ENCODE measurements at regions not wholly inside any gene's neighbourhood (a gene's known extent, or its start where the extent isn't known, plus 50 kb on each side); places are given as distances from the start of the nearest gene placed in this dataset.

DNA sequence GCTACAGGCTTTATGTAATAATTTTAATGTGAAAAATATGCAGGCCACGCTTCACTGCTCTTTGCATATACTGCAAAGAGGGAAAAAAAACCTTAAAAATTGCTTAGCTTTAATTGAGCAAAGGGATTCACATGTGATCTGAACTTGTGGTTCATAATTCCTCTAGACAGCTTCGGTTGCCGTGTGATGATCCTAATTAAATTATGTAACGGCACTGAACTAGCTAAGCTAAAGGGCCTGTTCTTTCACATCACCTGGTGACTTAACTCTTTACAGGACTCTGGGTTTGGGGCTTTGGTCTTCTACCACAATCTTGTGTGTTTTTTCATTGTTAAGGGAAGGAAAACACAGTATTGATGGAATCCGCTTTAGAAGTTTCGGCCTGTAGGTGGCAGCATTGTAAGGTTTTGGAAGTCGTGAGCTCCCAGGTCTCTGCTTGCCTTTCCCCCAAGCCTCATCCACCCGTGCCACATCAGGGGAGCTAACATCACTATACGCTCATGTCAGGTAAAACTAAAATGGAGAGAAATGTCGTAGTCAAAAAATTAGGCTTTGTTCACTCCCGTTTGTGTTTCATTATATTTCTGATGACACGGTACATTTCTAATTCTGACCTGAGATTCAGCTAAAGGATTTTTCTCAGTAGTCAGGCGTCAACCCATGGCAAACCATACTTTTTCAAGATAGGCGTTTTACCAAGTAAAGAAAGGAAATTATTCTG is 205.6 kb upstream of the DPH6 start:
- WGBS (ENCODE audit: extremely low coverage, insufficient read length, low lambda C conversion rate), result no CpG with 5 or more reads among the region's 14 CpGs
- H3K27ac Mint-ChIP-seq, result no peak overlapping the region
- H2BK12ac ChIP-seq (ENCODE audit: insufficient read length, low read depth, low read length), result no peak overlapping the region

More for the DNA sequence above, 205.6 kb upstream of the DPH6 start:
- no peak overlapping the region for H2BK15ac ChIP-seq (ENCODE audit: low read depth, low read length)
- no peaks in the 10 kb centered on the region for H3K9me3 Mint-ChIP-seq
- no peak overlapping the region for H3K18ac ChIP-seq (ENCODE audit: insufficient read length, low read depth, low read length)
- H3K56ac ChIP-seq (ENCODE audit: insufficient read length, low read depth, low read length), result no peak overlapping the region
- peak; percentile 77 for DNase-seq
- no peak overlapping the region for H3T11ph ChIP-seq (ENCODE audit: low read length)
- no peak overlapping the region for H4K8ac ChIP-seq (replicated peaks; ENCODE audit: insufficient read length, low read depth, low read length)
- H4K5ac ChIP-seq (ENCODE audit: insufficient read length, low read depth, low read length), result no peak overlapping the region
- no peak overlapping the region for H2BK5ac ChIP-seq (ENCODE audit: insufficient read length, low read length)
- TF ChIP-seq, protein P1, sequence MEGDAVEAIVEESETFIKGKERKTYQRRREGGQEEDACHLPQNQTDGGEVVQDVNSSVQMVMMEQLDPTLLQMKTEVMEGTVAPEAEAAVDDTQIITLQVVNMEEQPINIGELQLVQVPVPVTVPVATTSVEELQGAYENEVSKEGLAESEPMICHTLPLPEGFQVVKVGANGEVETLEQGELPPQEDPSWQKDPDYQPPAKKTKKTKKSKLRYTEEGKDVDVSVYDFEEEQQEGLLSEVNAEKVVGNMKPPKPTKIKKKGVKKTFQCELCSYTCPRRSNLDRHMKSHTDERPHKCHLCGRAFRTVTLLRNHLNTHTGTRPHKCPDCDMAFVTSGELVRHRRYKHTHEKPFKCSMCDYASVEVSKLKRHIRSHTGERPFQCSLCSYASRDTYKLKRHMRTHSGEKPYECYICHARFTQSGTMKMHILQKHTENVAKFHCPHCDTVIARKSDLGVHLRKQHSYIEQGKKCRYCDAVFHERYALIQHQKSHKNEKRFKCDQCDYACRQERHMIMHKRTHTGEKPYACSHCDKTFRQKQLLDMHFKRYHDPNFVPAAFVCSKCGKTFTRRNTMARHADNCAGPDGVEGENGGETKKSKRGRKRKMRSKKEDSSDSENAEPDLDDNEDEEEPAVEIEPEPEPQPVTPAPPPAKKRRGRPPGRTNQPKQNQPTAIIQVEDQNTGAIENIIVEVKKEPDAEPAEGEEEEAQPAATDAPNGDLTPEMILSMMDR (conservative IDR thresholded peaks at IDR 0.05), result peak; percentile 83
- H3K27me3 Mint-ChIP-seq (ENCODE audit: low read depth), result no peaks in the 10 kb centered on the region
- no peaks in the 10 kb centered on the region for H3K9me3 ChIP-seq (ENCODE audit: control insufficient read depth, low read depth, low read length)
- peak overlapping the region in 1 of 2 experiments; percentile 24; a peak in 1 of 5 replicates for H3K4me3 Mint-ChIP-seq
- H3K14ac ChIP-seq (ENCODE audit: insufficient read depth, low read length), result no peak overlapping the region
- no peaks in the 10 kb centered on the region for H4K20me1 ChIP-seq (ENCODE audit: control insufficient read depth, insufficient read depth, insufficient read length)
- H3K4me1 Mint-ChIP-seq, result peaks cover 3 to 11% of the 10 kb centered on the region in 2 experiments; a peak in 3 of 4 replicates
- no peak overlapping the region for H3K27ac ChIP-seq (ENCODE audit: insufficient read length, low read depth, low read length)
- H3K4ac ChIP-seq (ENCODE audit: low read depth, low read length), result no peak overlapping the region
- H2BK120ac ChIP-seq (ENCODE audit: low read depth, low read length, poor library complexity, severe bottlenecking), result no peak overlapping the region
- no peak overlapping the region for H2AK5ac ChIP-seq (ENCODE audit: insufficient read length, low read length)
- no peaks in the 10 kb centered on the region for H3K27me3 ChIP-seq (ENCODE audit: insufficient read depth, low read length)
- H3K23me2 ChIP-seq (ENCODE audit: insufficient read length, low read depth, low read length, poor library complexity, severe bottlenecking), result no peaks in the 10 kb centered on the region
- H3K9ac ChIP-seq (ENCODE audit: extremely low read depth, insufficient read length, low read length), result no peak overlapping the region
- H3K36me3 Mint-ChIP-seq (ENCODE audit: insufficient read depth in 1 of 3, low read depth in 3 of 3), result peaks cover 0 to 5% (median 0%) of the 10 kb centered on the region in 3 experiments; a peak in 2 of 7 replicates
- H3K4me2 ChIP-seq (ENCODE audit: insufficient read depth, insufficient read length, low read length), result no peak overlapping the region
- no peak overlapping the region for H3K23ac ChIP-seq (ENCODE audit: insufficient read length, low read depth, low read length)
- no peak overlapping the region for H2AFZ ChIP-seq (ENCODE audit: low read length)
- H3K4me1 ChIP-seq (ENCODE audit: insufficient read depth, low read length), result no peaks in the 10 kb centered on the region
- no peak overlapping the region for H2BK20ac ChIP-seq (ENCODE audit: low read depth, low read length, poor library complexity, severe bottlenecking)
- no peaks in the 10 kb centered on the region for H3K79me2 ChIP-seq (ENCODE audit: insufficient read depth, low read length)
- no peak overlapping the region for H4K91ac ChIP-seq (ENCODE audit: insufficient read length, low read depth, low read length)
- no peaks in the 10 kb centered on the region for H3K79me1 ChIP-seq (ENCODE audit: insufficient read depth, low read depth, low read length, poor library complexity, severe bottlenecking)

All from H9 (cell line).